ENCODE measurements at regions not wholly inside any gene's neighbourhood (a gene's known extent, or its start where the extent isn't known, plus 50 kb on each side); places are given as distances from the start of the nearest gene placed in this dataset.

DNA sequence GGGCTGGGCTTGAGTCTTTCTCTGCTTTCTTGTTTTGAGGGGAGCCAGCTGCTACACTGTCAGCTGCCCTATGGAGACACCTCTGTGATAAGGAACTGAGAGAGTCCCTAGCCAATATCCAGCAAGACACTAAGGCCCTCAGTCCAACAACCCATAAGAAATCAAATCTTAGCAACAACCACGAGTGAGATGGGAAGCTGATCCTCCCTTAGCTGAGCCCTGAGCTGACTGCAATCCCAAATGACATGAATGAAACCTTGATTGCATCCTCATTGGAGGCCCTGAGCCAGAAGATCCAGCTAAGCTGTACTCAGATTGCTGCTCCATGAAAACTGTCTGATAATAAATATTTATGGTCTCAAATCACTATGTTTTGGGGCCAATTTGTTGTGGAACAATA, 302.1 kb upstream of the MME start:
- H3K9me3 ChIP-seq (ENCODE audit: insufficient read depth, low read length) = no peaks in the 10 kb centered on the region
- H3K4me1 ChIP-seq (ENCODE audit: low read length) = peaks cover 11% of the 10 kb centered on the region
- no peak for TF ChIP-seq EZH2phosphoT487 (IDR thresholded peaks at IDR 0.05; ENCODE audit: low read depth)
- H4K20me1 ChIP-seq (ENCODE audit: insufficient read depth, low read length) = no peaks in the 10 kb centered on the region
- H3K9ac ChIP-seq (ENCODE audit: low read length) = no peak overlapping the region
- no peak overlapping the region for H2AFZ ChIP-seq (ENCODE audit: low read depth, low read length)
- no peak overlapping the region for H3K4me3 ChIP-seq (ENCODE audit: low read length)
- H3K79me2 ChIP-seq (ENCODE audit: low read length) = no peaks in the 10 kb centered on the region
- H3K27ac ChIP-seq (ENCODE audit: low read length) = no peak overlapping the region
- H3K27me3 ChIP-seq (ENCODE audit: low read depth, low read length) = no peaks in the 10 kb centered on the region
- H3K36me3 ChIP-seq (replicated peaks; ENCODE audit: low read depth, low read length) = no peaks in the 10 kb centered on the region
- H3K4me2 ChIP-seq (ENCODE audit: low read length) = no peak overlapping the region

DNA sequence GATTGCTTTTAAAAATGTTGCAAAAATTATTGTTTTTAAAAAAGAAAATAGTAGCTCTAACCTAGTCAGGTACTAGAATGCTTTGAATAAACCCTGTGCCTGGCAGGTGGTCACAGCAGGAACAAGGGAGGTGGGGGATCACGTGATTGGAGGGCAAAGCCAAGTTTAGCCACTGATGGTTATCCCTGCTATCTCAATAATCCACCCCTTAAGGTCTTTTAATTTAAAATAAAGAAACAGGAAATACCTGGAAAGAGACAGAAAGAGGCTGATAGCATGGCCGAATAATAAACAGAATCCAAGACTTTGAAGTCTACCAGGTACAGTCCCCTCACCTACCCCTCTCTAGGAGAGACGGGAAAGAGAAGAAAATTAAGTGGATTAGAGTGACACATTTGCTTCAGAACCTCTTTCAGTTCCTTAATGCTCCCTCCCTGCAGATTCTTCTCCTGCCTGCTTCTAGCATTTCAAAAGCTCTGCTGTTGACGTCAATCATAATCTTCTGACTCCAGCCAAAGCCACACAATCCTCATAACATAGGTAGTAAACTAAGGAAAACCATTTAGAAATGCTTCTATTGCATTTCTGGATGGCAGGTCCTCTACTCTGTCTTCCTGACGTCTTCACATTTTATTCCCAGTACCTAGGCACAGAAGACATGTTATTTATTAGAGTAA, 303.4 kb upstream of the MME start:
- H3K79me2 ChIP-seq (ENCODE audit: low read length) = no peaks in the 10 kb centered on the region
- H3K4me3 ChIP-seq (ENCODE audit: low read length) = no peak overlapping the region
- peaks cover 11% of the 10 kb centered on the region for H3K4me1 ChIP-seq (ENCODE audit: low read length)
- no peak overlapping the region for H2AFZ ChIP-seq (ENCODE audit: low read depth, low read length)
- H3K36me3 ChIP-seq (replicated peaks; ENCODE audit: low read depth, low read length) = no peaks in the 10 kb centered on the region
- H3K9ac ChIP-seq (ENCODE audit: low read length) = no peak overlapping the region
- H3K9me3 ChIP-seq (ENCODE audit: insufficient read depth, low read length) = no peaks in the 10 kb centered on the region
- H3K27ac ChIP-seq (ENCODE audit: low read length) = no peak overlapping the region
- no peaks in the 10 kb centered on the region for H4K20me1 ChIP-seq (ENCODE audit: insufficient read depth, low read length)
- no peak for TF ChIP-seq EZH2phosphoT487 (IDR thresholded peaks at IDR 0.05; ENCODE audit: low read depth)
- H3K27me3 ChIP-seq (ENCODE audit: low read depth, low read length) = no peaks in the 10 kb centered on the region
- peak overlapping the region; percentile 36; the same call in 1 of the 2 replicates for H3K4me2 ChIP-seq (ENCODE audit: low read length)

DNA sequence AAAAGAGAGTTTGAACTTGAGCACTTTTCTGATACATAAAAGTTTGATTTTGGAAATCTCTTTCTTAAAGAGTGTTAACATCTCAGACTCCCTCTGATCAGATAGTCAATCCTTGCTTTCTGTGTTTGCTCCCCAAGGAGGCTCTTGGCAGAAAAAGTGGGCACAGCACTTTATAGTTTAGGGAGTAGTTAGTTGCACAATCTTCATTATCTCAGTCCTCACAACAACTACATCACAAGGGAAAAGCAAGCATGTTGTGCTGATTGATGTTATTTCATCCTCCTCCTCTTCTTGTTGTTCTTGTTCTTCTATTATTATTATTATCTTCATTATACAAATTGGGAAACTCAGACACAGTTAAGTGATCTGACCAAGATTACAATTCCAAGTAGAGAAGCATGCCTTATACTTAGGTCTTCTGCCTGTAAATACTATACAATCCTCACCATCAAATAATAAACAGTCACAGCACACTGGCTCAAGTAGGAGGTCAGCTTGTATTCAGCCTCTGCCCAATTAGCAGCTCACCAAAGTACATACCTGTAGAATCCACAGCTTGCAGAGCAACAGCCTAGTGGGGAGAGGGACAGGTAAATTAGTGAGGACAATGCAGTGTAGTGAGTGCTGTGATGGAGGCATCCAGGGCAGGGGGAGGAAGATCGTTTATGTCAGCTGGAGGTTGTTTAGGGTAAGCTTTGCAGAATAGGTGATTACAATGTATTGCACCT, 304.1 kb upstream of the MME start:
- Histone ChIP-seq H3K4me3 (ENCODE audit: low read length) (no peak overlapping the region), H3K9me3 (ENCODE audit: insufficient read depth, low read length) (no peaks in the 10 kb centered on the region), H3K4me2 (ENCODE audit: low read length) (peak overlapping the region; percentile 36; the same call in 1 of the 2 replicates), H3K9ac (ENCODE audit: low read length) (no peak overlapping the region), H2AFZ (ENCODE audit: low read depth, low read length) (no peak overlapping the region), H3K4me1 (ENCODE audit: low read length) (peaks cover 11% of the 10 kb centered on the region), H3K36me3 (replicated peaks; ENCODE audit: low read depth, low read length) (no peaks in the 10 kb centered on the region), H4K20me1 (ENCODE audit: insufficient read depth, low read length) (no peaks in the 10 kb centered on the region), H3K27me3 (ENCODE audit: low read depth, low read length) (no peaks in the 10 kb centered on the region), H3K79me2 (ENCODE audit: low read length) (no peaks in the 10 kb centered on the region), H3K27ac (ENCODE audit: low read length) (no peak overlapping the region)
- no peak for TF ChIP-seq EZH2phosphoT487 (IDR thresholded peaks at IDR 0.05; ENCODE audit: low read depth)
- TF ChIP-seq, protein P1, sequence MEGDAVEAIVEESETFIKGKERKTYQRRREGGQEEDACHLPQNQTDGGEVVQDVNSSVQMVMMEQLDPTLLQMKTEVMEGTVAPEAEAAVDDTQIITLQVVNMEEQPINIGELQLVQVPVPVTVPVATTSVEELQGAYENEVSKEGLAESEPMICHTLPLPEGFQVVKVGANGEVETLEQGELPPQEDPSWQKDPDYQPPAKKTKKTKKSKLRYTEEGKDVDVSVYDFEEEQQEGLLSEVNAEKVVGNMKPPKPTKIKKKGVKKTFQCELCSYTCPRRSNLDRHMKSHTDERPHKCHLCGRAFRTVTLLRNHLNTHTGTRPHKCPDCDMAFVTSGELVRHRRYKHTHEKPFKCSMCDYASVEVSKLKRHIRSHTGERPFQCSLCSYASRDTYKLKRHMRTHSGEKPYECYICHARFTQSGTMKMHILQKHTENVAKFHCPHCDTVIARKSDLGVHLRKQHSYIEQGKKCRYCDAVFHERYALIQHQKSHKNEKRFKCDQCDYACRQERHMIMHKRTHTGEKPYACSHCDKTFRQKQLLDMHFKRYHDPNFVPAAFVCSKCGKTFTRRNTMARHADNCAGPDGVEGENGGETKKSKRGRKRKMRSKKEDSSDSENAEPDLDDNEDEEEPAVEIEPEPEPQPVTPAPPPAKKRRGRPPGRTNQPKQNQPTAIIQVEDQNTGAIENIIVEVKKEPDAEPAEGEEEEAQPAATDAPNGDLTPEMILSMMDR (IDR thresholded peaks at IDR 0.05; ENCODE audit: low read depth, low read length) = no peak

DNA sequence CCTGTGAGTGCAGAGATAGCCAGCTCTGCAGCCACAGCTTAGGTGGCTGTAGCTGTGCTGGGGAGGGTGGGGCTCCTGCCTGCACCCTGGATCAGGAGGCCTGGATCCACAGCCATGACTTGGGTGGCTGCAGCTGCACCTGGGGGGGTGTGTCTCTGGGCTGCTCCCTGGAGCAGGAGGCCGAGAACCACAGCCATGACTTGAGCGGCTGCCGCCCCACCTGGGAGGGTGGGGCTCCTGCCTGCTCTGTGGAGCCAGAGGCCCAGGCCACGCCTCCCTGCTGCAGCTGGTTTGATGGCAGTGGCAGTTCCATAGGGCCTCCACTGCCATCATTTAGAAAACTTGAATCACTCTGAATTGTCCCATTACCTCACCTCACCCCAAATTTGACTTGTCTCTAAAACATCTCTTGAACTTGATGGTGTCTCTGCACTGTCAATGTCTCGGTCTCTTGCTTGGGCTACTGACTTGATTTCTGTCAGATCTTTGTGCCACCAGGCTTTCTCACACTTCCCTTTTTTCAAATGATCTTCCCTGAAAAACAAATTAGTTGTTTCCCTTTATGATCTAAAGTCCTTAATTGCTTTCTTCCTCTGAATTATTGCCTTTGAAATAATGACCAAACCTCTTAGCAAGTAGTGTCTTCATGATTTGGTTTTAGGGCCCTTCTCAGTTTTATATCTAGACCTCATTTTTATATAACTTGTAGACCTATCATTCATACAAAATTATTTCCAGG, 313.2 kb upstream of the MME start:
- Histone ChIP-seq H3K4me3 (ENCODE audit: low read length) (0 out of 2 replicates have a peak overlapping the region, but pooled peaks have one; percentile 12), H4K20me1 (ENCODE audit: insufficient read depth, low read length) (no peaks in the 10 kb centered on the region), H2AFZ (ENCODE audit: low read depth, low read length) (no peak overlapping the region; the same call in 1 of the 2 replicates), H3K9ac (ENCODE audit: low read length) (no peak overlapping the region), H3K9me3 (ENCODE audit: insufficient read depth, low read length) (no peaks in the 10 kb centered on the region), H3K27me3 (ENCODE audit: low read depth, low read length) (no peaks in the 10 kb centered on the region), H3K4me1 (ENCODE audit: low read length) (peaks cover 17% of the 10 kb centered on the region), H3K36me3 (replicated peaks; ENCODE audit: low read depth, low read length) (no peaks in the 10 kb centered on the region), H3K27ac (ENCODE audit: low read length) (no peak overlapping the region), H3K4me2 (ENCODE audit: low read length) (peak overlapping the region; percentile 51), H3K79me2 (ENCODE audit: low read length) (no peaks in the 10 kb centered on the region)
- TF ChIP-seq, protein P1 (IDR thresholded peaks at IDR 0.05; ENCODE audit: low read depth, low read length) = no peak
- TF ChIP-seq EZH2phosphoT487 (IDR thresholded peaks at IDR 0.05; ENCODE audit: low read depth) = no peak
